Mammary epithelial cell (primary cell): ENCODE measurements at regions not wholly inside any gene's neighbourhood (a gene's known extent, or its start where the extent isn't known, plus 50 kb on each side); places are given as distances from the start of the nearest gene placed in this dataset.

ENCODE experiments used
- EZH2 ChIP-seq: IDR thresholded peaks from 2 replicates; pipeline ENCODE4 v1.6.1; 2012; ENCODE audit warnings: low read length, inconsistent platforms, borderline replicate concordance
- TF ChIP-seq, protein P1 (sequence below), 2 donors: IDR thresholded peaks in 1 of 2; conservative IDR thresholded peaks in 1 of 2; 2 replicates each; pipeline ENCODE4 v1.5.1; 2011 to 2012; ENCODE audit warnings: inconsistent platforms in 2 of 2, low read length in 2 of 2, mild to moderate bottlenecking in 2 of 2, control low read depth in 1 of 2, low read depth in 1 of 2; ENCODE audit not compliant: insufficient read depth in 1 of 2; ENCODE audit errors: extremely low read depth in 1 of 2

DNA sequence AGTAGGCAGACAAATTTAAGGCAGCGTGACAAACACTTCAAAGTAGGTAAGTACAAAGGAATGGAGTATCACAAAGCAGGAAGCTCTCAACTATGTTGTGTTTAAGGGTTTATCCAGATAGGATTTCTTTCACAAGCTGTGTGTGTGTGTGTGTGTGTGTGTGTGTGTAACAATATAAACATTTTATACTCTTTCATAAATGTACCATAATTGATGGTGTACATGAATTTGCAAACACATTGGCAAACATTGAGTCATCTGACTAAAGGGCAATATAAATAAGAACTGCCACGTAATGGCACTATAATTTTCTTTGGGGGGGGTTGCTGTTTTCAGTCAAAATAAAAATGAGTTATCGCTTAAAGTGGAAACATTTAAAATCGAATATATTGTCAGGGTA, 1004.4 kb upstream of the DDX18 start:
- TF ChIP-seq, protein P1, sequence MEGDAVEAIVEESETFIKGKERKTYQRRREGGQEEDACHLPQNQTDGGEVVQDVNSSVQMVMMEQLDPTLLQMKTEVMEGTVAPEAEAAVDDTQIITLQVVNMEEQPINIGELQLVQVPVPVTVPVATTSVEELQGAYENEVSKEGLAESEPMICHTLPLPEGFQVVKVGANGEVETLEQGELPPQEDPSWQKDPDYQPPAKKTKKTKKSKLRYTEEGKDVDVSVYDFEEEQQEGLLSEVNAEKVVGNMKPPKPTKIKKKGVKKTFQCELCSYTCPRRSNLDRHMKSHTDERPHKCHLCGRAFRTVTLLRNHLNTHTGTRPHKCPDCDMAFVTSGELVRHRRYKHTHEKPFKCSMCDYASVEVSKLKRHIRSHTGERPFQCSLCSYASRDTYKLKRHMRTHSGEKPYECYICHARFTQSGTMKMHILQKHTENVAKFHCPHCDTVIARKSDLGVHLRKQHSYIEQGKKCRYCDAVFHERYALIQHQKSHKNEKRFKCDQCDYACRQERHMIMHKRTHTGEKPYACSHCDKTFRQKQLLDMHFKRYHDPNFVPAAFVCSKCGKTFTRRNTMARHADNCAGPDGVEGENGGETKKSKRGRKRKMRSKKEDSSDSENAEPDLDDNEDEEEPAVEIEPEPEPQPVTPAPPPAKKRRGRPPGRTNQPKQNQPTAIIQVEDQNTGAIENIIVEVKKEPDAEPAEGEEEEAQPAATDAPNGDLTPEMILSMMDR (conservative IDR thresholded peaks at IDR 0.05 in 1 of 2, IDR thresholded peaks at IDR 0.05 in 1 of 2; ENCODE audit: extremely low read depth in 1 of 2, insufficient read depth in 1 of 2, low read depth in 1 of 2, low read length in 2 of 2): no peak
- TF ChIP-seq EZH2: no peak
